ENCODE measurements at regions not wholly inside any gene's neighbourhood (a gene's known extent, or its start where the extent isn't known, plus 50 kb on each side); places are given as distances from the start of the nearest gene placed in this dataset.

- H4K20me1 ChIP-seq (ENCODE audit: control insufficient read depth, insufficient read depth, insufficient read length) = no peaks in the 10 kb centered on the region
- no peak overlapping the region for H3K4ac ChIP-seq (ENCODE audit: low read depth, low read length)
- Mint-ChIP-seq H3K4me1 (peaks cover 6 to 9% of the 10 kb centered on the region in 2 experiments), H3K36me3 (ENCODE audit: insufficient read depth in 1 of 3, low read depth in 3 of 3) (no peaks in the 10 kb centered on the region), H3K27me3 (ENCODE audit: low read depth) (no peaks in the 10 kb centered on the region), H3K27ac (no peak overlapping the region), H3K4me3 (no peak overlapping the region), H3K9me3 (no peaks in the 10 kb centered on the region)
- H2BK20ac ChIP-seq (ENCODE audit: low read depth, low read length, poor library complexity, severe bottlenecking) = no peak overlapping the region
- H3K56ac ChIP-seq (ENCODE audit: insufficient read length, low read depth, low read length) = no peak overlapping the region
- H3K27ac ChIP-seq (ENCODE audit: insufficient read length, low read depth, low read length) = no peak overlapping the region
- no peak overlapping the region for H2BK5ac ChIP-seq (ENCODE audit: insufficient read length, low read length)
- no peaks in the 10 kb centered on the region for H3K79me2 ChIP-seq (ENCODE audit: insufficient read depth, low read length)
- H3K23me2 ChIP-seq (ENCODE audit: insufficient read length, low read depth, low read length, poor library complexity, severe bottlenecking) = no peaks in the 10 kb centered on the region
- no peak overlapping the region for H2AFZ ChIP-seq (ENCODE audit: low read length)
- H3K23ac ChIP-seq (ENCODE audit: insufficient read length, low read depth, low read length) = no peak overlapping the region
- WGBS (ENCODE audit: extremely low coverage, insufficient read length, low lambda C conversion rate) = no CpG with 5 or more reads among the region's 14 CpGs
- H2BK120ac ChIP-seq (ENCODE audit: low read depth, low read length, poor library complexity, severe bottlenecking) = no peak overlapping the region
- H2BK12ac ChIP-seq (ENCODE audit: insufficient read length, low read depth, low read length) = no peak overlapping the region
- TF ChIP-seq, protein P1, sequence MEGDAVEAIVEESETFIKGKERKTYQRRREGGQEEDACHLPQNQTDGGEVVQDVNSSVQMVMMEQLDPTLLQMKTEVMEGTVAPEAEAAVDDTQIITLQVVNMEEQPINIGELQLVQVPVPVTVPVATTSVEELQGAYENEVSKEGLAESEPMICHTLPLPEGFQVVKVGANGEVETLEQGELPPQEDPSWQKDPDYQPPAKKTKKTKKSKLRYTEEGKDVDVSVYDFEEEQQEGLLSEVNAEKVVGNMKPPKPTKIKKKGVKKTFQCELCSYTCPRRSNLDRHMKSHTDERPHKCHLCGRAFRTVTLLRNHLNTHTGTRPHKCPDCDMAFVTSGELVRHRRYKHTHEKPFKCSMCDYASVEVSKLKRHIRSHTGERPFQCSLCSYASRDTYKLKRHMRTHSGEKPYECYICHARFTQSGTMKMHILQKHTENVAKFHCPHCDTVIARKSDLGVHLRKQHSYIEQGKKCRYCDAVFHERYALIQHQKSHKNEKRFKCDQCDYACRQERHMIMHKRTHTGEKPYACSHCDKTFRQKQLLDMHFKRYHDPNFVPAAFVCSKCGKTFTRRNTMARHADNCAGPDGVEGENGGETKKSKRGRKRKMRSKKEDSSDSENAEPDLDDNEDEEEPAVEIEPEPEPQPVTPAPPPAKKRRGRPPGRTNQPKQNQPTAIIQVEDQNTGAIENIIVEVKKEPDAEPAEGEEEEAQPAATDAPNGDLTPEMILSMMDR (conservative IDR thresholded peaks at IDR 0.05) = no peak
- H4K5ac ChIP-seq (ENCODE audit: insufficient read length, low read depth, low read length) = no peak overlapping the region
- H4K8ac ChIP-seq (replicated peaks; ENCODE audit: insufficient read length, low read depth, low read length) = no peak overlapping the region
- no peak overlapping the region for H3T11ph ChIP-seq (ENCODE audit: low read length)
- H3K4me1 ChIP-seq (ENCODE audit: insufficient read depth, low read length) = no peaks in the 10 kb centered on the region
- H3K27me3 ChIP-seq (ENCODE audit: insufficient read depth, low read length) = no peaks in the 10 kb centered on the region
- H3K9me3 ChIP-seq (ENCODE audit: control insufficient read depth, low read depth, low read length) = no peaks in the 10 kb centered on the region
- no peak overlapping the region for H3K9ac ChIP-seq (ENCODE audit: extremely low read depth, insufficient read length, low read length)
- no peak overlapping the region for H3K18ac ChIP-seq (ENCODE audit: insufficient read length, low read depth, low read length)
- H4K91ac ChIP-seq (ENCODE audit: insufficient read length, low read depth, low read length) = no peak overlapping the region
- H3K4me2 ChIP-seq (ENCODE audit: insufficient read depth, insufficient read length, low read length) = no peak overlapping the region
- H3K79me1 ChIP-seq (ENCODE audit: insufficient read depth, low read depth, low read length, poor library complexity, severe bottlenecking) = no peaks in the 10 kb centered on the region
- DNase-seq = no peak
- H3K14ac ChIP-seq (ENCODE audit: insufficient read depth, low read length) = no peak overlapping the region
- H2BK15ac ChIP-seq (ENCODE audit: low read depth, low read length) = no peak overlapping the region
- H2AK5ac ChIP-seq (ENCODE audit: insufficient read length, low read length) = no peak overlapping the region
Measured at GRCh38 chr13:34696741-34697140, 245.3 kb upstream of the NBEA start.

Data from H9 (cell line).